Stimulated activated naive CD4-positive, alpha-beta T cell (primary cell): ENCODE measurements at regions not wholly inside any gene's neighbourhood (a gene's known extent, or its start where the extent isn't known, plus 50 kb on each side); places are given as distances from the start of the nearest gene placed in this dataset.
"Not testable (repeated sequence)": the region's sequence is repeated elsewhere in the genome, so short reads cannot be mapped to it uniquely, and the experiment has no call there.

Experiments used
- DNase-seq, 6 experiments: peaks; one replicate each; lab custom pipeline; 2025; lab: John Stamatoyannopoulos, UW

GRCh38 chr18:22044474-22045220 lies 124.7 kb upstream of the GATA6 start:
- DNase-seq: no peak

- no peak for DNase-seq
These were observed 124.0 kb upstream of the GATA6 start for GRCh38 chr18:22045221-22045918.

GRCh38 chr18:22046473-22046872 lies 122.9 kb upstream of the GATA6 start:
- DNase-seq: no peak

GRCh38 chr18:22047485-22047884 lies 121.9 kb upstream of the GATA6 start:
- no peak for DNase-seq

- no peak for DNase-seq
These were observed 121.2 kb upstream of the GATA6 start for GRCh38 chr18:22048221-22048620.

GRCh38 chr18:22048932-22049615 lies 120.3 kb upstream of the GATA6 start:
- DNase-seq: no peak

DNA sequence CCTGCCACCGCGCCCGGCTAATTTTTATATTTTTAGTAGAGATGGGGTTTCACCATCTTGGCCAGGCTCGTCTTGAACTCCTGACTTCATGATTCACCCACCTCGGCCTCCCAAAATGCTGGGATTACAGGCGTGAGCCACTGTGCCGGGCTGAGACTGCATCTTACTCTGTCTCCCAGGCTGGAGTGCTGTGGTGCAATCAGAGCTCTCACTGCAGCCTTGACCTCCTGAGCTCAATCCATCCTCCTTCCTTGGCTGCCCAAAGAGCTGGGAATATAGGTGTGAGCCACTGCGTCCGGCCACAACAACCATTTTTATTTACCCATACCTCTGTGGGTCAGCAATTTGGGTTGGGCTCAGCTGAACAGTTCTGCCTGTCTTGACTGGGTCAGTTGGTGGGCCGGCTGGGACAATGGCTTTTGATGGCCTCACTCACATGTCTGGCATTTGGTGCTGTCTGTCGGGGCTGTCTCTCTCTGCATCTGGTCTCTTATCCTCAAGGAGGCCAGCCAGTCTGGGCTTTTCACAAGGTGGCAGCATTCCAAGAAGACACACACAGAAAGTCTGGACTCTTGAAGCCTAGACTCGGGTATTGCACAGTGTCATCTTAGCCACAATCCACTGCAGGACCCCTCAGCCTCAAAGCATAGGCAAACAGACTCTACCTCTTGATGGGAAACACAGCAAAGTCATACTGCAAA lies 116.8 kb upstream of the GATA6 start:
- no peak for DNase-seq

DNA sequence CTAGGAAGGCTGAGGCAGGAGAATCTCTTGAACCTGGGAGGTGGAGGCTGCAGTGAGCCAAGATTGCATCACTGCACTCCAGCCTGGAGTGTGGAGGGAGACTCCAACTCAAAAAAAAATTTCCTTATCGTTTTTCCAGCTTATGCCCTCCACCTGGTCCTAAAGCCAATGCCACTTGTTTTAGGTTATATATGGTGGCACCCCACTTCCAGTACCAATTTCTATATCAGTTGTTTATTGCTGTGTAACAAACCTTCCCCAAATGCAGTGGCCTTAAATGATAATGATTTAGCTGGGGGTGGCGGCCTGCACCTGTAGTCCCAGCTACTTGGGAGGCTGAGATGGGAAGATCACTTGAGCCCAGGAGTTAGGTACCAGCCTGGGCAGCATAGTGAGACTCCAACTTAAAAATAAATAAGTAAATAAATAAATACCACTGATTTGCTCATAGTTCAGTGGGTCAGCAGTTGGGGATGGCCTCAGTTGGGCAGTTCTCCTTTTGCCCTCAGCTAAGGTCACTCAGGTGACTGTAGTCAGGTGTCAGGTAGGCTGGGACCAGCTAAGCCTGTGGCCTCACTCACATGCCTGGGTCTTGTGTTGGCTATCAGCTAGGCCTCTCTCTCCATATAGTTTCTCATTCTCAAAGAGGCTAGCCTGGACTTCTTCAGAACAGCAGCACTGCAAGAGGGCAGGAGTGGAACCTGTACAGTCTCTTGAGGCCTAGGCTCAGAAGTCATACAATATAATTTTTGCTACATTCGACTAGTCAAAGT lies 113.7 kb upstream of the GATA6 start:
- DNase-seq: no peak

DNA sequence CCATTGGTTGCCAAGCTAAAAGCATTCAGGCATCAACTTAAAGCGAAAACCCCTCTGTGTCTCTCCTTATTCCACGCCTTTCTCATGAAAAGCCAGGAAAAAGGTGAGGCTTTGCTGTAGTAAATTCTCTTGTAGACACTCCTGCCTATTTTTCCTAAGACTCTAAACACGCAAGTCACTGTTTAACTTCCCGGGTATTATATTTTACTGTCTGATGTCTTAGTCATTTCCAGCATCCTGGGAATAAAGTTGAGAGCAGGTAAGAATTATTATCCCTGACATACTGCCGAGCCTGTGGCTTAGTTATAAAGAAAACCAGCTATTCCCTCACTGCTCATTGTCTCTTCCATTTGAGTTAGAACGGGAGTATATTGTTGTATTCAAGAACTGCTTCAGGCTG lies 112.4 kb upstream of the GATA6 start:
- no peak for DNase-seq

GRCh38 chr18:22057908-22058527 lies 111.4 kb upstream of the GATA6 start:
- no peak for DNase-seq

- DNase-seq: no peak
These were observed 109.0 kb upstream of the GATA6 start for GRCh38 chr18:22060361-22060760.

DNA sequence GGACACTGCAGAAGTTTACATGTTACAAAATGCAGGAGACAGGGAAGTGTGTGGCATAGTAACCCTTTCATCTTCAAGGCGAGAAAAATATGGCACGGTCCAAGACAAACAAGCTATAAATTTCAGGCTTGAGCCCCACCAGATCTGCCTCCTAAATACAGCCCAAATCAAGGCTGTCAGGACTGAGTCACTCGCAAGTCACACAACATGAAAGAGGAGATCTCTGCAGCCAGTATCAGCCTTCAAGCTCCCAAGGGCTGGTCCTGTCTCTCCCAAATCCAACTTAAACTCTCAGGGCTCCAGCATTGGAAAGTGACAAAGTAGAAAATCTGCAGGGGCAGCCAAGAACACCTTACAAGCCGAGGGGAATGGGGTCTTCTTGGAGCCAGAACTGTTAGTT lies 106.3 kb upstream of the GATA6 start:
- DNase-seq: no peak

- no peak for DNase-seq
These were observed 105.7 kb upstream of the GATA6 start for GRCh38 chr18:22063672-22064071.

- DNase-seq: no peak
These were observed 104.8 kb upstream of the GATA6 start for GRCh38 chr18:22064581-22064980.

DNA sequence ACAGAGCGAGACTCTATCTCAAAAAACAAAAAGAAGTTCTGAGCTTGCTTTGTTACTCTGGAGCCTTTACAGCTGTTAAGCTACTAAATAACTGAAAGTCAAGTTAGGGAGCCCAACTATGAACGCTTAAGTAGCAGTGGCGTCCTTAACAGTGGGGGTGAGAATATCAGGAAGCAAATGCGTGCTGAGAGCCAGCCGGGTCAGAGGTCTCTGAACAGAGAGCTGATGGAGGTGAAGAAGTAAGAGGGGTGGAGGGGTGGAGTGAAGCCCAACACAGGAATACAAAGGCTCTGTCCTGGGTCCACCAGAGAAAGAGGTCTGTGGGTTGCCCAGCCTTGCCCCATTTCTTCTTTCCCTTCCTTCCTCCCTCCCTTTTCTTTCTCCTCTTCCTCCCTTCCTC lies 104.1 kb upstream of the GATA6 start:
- no peak for DNase-seq

GRCh38 chr18:22066083-22066485 lies 103.3 kb upstream of the GATA6 start:
- no peak for DNase-seq

DNA sequence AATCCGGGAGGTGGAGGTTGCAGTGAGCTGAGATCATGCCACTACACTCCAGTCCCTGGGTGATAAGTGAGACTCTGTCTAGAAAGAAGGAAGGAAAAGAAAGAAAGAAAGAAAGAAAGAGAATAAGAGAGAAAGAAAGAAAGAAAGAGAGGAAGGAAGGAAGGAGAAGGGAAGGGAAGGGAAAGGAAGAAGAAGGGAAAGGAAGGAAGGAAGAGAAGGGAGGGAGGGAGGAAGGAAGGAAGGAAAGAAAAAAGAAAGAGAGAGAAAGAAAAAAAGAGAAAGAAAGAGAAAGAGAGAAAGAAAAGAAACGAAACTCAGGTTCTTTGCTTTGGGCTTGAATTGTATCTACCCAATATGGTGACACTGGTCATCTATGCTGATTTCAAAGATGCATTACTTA lies 102.3 kb upstream of the GATA6 start:
- no peak for DNase-seq

- DNase-seq: no peak
These were observed 101.7 kb upstream of the GATA6 start for GRCh38 chr18:22067682-22068081.

DNA sequence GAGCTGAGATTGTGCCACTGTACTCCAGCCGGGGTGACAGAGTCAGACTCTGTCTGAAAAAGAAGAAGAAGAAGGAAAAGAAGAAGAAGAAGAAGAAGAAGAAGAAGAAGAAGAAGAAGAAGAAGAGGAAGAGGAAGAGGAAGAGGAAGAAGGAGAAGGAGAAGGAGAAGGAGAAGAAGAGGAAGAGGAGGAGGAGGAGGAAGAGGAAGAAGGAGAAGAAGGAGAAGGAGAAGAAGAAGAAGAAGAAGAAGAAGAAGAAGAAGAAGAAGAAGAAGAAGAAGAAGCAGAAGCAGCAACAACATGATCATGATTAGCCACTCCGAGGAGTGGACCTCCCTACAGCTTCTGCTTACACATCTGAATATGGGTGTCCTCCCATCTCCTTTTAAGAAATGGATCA lies 100.6 kb upstream of the GATA6 start:
- not testable (repeated sequence) for DNase-seq

- no peak for DNase-seq
These were observed 99.5 kb upstream of the GATA6 start for GRCh38 chr18:22069916-22070315.

DNA sequence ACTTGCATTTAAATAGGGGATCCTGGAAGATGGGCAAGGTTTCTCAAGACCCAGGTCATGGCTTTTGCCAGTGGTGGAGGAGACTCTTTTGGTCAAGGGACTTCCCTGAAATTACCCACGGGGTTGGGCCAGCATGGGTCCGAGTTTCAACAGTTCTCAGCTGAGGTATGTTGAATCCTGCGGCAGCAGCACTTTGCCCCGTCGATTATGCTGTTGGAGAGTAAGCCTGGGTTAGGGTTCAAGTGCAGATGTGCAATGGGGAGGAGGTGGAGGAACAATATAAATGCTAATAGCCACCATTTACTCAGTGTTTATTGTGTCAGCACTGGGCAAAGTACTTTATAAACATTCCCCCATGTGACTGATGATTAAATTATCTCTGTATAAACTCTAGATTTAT lies 96.0 kb upstream of the GATA6 start:
- DNase-seq: no peak
